BE2C (cell line): ENCODE measurements at regions not wholly inside any gene's neighbourhood (a gene's known extent, or its start where the extent isn't known, plus 50 kb on each side); places are given as distances from the start of the nearest gene placed in this dataset.

Experiments
- DNase-seq: peaks from one replicate; pipeline ENCODE4 v3.0.0-alpha.2; 2020
- H3K27me3 ChIP-seq: fragments of 250-450 bp; sonication (Bioruptor Pico); 2 replicates; pipeline ENCODE4 v1.5.1; 2020; ENCODE audit warnings: mild to moderate bottlenecking
- H3K36me3 ChIP-seq: fragments of 250-450 bp; sonication (Bioruptor Pico); 2 replicates; pipeline ENCODE4 v1.5.1; 2020; ENCODE audit warnings: mild to moderate bottlenecking
- H3K4me1 ChIP-seq: fragments of 250-450 bp; sonication (Bioruptor Pico); 2 replicates; pipeline ENCODE4 v1.5.1; 2020
- H3K4me3 ChIP-seq: 2 replicates; pipeline ENCODE4 v1.5.1; 2011; ENCODE audit warnings: low read depth, low read length
- H3K9me3 ChIP-seq: fragments of 250-450 bp; sonication (Bioruptor Pico); 2 replicates; pipeline ENCODE4 v1.5.1; 2020
- CTCF ChIP-seq: IDR thresholded peaks from 2 replicates; pipeline ENCODE4 v1.5.1; 2012; ENCODE audit warnings: mild to moderate bottlenecking, low read depth, low read length

- Histone ChIP-seq H3K9me3 (no peaks in the 10 kb centered on the region), H3K36me3 (no peaks in the 10 kb centered on the region), H3K27me3 (peaks cover 11% of the 10 kb centered on the region), H3K4me1 (no peaks in the 10 kb centered on the region), H3K4me3 (no peak overlapping the region)
- DNase-seq = peak; percentile 19
- TF ChIP-seq CTCF = peak; percentile 53
Observed at GRCh38 chr13:97659602-97660001, 225.6 kb downstream of the RAP2A start.

GRCh38 chr13:97660594-97661260 is 226.8 kb downstream of the RAP2A start:
- no peaks in the 10 kb centered on the region for H3K9me3 ChIP-seq
- no peak overlapping the region for H3K4me3 ChIP-seq
- no peak for TF ChIP-seq CTCF
- no peaks in the 10 kb centered on the region for H3K36me3 ChIP-seq
- DNase-seq = no peak
- H3K4me1 ChIP-seq = no peaks in the 10 kb centered on the region
- peaks cover 11% of the 10 kb centered on the region for H3K27me3 ChIP-seq

GRCh38 chr13:97686594-97686993 is 252.6 kb downstream of the RAP2A start:
- Histone ChIP-seq H3K4me1 (no peaks in the 10 kb centered on the region), H3K36me3 (no peaks in the 10 kb centered on the region), H3K9me3 (no peaks in the 10 kb centered on the region), H3K27me3 (0 out of 2 replicates have a peak, but pooled peaks cover 2% of the 10 kb centered on the region), H3K4me3 (no peak overlapping the region)
- TF ChIP-seq CTCF = no peak
- DNase-seq = no peak

GRCh38 chr13:97692628-97693027 is 258.7 kb downstream of the RAP2A start:
- Histone ChIP-seq H3K27me3 (peaks cover 7% of the 10 kb centered on the region), H3K36me3 (no peaks in the 10 kb centered on the region), H3K4me3 (no peak overlapping the region), H3K4me1 (no peaks in the 10 kb centered on the region), H3K9me3 (no peaks in the 10 kb centered on the region)
- DNase-seq = no peak
- no peak for TF ChIP-seq CTCF

GRCh38 chr13:97695684-97696083 is 257.8 kb upstream of the IPO5 start:
- Histone ChIP-seq H3K36me3 (no peaks in the 10 kb centered on the region), H3K4me3 (no peak overlapping the region), H3K27me3 (peaks cover 15% of the 10 kb centered on the region), H3K4me1 (no peaks in the 10 kb centered on the region), H3K9me3 (no peaks in the 10 kb centered on the region)
- TF ChIP-seq CTCF = no peak
- DNase-seq = no peak

GRCh38 chr13:97696921-97697320 is 256.6 kb upstream of the IPO5 start:
- Histone ChIP-seq H3K27me3 (peaks cover 15% of the 10 kb centered on the region), H3K36me3 (no peaks in the 10 kb centered on the region), H3K4me1 (no peaks in the 10 kb centered on the region), H3K9me3 (no peaks in the 10 kb centered on the region), H3K4me3 (no peak overlapping the region)
- DNase-seq = no peak
- no peak for TF ChIP-seq CTCF
